ENCODE measurements at regions not wholly inside any gene's neighbourhood (a gene's known extent, or its start where the extent isn't known, plus 50 kb on each side); places are given as distances from the start of the nearest gene placed in this dataset.
"Not testable (repeated sequence)": the region's sequence is repeated elsewhere in the genome, so short reads cannot be mapped to it uniquely, and the experiment has no call there.

- DNase-seq (ENCODE audit: low spot score): no peak
Measured at GRCh38 chr22:33221568-33221967, 163.4 kb upstream of the SYN3 start.

DNA sequence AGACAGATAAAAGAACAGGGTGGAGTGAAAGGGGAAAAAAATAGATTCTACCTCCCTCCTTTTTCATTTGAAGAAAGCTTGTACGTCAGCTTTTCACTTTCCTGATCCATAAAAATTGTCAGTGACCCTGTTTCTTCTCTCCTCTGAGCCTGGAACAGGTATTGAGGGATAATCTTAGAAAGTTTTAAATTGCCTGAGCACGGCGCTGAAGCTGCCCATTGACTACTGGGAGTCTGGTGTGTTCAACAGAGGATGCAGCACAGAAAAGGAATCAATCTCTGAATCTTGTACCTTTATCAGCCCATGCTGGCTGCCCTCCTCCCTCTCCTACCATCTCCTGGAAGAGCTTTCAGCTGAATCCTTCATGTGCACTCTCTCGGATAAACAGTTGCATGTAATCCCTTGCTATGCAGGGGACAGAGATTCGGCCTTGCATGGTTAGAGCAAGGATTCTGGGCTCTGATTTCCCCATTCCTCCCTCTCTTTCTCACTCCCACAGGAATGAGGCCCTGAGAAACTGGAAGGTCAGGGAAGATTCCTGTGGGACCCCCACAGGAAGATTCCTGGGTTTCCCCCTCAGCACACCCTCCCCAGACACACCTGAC, 162.4 kb upstream of the SYN3 start:
- no peak for DNase-seq (ENCODE audit: low spot score)

GRCh38 chr22:33219648-33220384, 161.6 kb upstream of the SYN3 start:
- DNase-seq (ENCODE audit: low spot score): no peak

DNA sequence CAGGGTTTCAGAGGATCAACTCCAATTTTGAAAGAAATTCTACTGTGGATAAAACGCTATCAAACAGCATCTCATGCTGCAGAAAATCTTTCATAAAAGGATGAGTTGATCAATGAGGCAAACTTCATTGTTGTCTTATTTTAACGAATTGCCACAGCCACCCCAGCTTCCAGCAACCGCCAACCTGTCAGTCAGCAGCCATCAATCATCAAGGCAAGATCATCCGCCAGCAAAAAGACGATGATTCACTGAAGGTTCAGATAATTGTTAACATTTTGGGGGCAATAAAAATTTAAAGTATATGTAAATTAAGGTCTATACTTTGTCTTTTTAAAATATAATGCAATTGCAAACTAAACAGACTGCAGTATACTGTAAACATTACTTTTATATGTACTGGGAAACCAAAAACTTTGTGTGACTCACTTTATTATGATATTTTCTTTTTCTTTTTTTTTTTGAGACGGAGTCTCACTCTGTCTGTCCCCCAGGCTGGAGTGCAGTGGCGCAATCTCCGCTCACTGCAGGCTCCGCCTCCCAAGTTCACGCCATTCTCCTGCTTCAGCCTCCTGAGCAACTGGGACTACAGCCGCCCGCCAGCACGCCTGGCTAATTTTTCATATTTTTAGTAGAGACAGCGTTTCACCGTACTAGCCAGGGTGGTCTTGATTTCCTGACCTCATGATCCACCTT, 155.3 kb upstream of the SYN3 start:
- no peak for DNase-seq (ENCODE audit: low spot score)

GRCh38 chr22:33209930-33210784, 152.0 kb upstream of the SYN3 start:
- DNase-seq (ENCODE audit: low spot score): peak; percentile 37

GRCh38 chr22:33204408-33204807, 146.2 kb upstream of the SYN3 start:
- DNase-seq (ENCODE audit: low spot score): no peak

DNA sequence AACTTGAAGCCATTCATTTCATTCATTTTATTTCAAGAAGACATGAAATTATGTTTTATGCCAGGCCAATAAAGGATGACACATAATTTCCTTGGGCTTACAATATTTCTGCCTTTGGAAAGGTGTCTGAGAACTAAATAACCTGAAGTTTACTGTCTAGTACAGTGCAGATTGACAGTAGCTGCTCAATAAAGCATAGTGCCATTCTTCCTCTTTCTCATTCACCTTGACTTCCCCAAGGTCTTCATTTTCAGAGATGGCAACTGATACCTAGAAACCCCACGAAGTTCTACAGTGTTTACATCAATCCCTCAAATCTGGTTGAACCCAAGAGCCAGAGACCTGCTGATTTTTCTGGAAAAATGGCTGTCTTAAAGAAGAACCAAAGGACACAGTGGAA, 144.3 kb upstream of the SYN3 start:
- no peak for DNase-seq (ENCODE audit: low spot score)

GRCh38 chr22:33194529-33195077, 136.4 kb upstream of the SYN3 start:
- DNase-seq (ENCODE audit: low spot score): no peak

GRCh38 chr22:33192156-33192555, 134.0 kb upstream of the SYN3 start:
- no peak for DNase-seq (ENCODE audit: low spot score)

GRCh38 chr22:33188326-33188725, 130.1 kb upstream of the SYN3 start:
- DNase-seq (ENCODE audit: low spot score): no peak

- no peak for DNase-seq (ENCODE audit: low spot score)
Measured at GRCh38 chr22:33186816-33187215, 128.6 kb upstream of the SYN3 start.

DNA sequence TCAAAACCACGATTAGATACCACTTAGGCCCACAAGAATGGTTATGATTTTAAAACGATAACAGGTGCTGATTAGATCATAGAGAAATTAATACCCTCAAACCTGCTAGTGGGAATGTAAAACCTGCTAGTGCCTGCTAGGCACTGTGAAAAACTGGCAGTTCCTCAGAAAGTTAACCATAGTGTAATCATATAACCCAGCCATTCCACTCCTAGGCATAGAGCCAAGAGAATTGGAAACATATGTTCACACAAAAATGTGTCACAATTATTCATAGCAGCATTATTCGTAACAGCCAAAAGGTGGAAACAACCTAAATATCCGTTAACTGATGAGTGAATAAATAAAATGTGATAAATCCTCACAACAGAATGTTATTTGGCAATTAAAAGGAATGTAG, 122.2 kb upstream of the SYN3 start:
- no peak for DNase-seq (ENCODE audit: low spot score)

DNA sequence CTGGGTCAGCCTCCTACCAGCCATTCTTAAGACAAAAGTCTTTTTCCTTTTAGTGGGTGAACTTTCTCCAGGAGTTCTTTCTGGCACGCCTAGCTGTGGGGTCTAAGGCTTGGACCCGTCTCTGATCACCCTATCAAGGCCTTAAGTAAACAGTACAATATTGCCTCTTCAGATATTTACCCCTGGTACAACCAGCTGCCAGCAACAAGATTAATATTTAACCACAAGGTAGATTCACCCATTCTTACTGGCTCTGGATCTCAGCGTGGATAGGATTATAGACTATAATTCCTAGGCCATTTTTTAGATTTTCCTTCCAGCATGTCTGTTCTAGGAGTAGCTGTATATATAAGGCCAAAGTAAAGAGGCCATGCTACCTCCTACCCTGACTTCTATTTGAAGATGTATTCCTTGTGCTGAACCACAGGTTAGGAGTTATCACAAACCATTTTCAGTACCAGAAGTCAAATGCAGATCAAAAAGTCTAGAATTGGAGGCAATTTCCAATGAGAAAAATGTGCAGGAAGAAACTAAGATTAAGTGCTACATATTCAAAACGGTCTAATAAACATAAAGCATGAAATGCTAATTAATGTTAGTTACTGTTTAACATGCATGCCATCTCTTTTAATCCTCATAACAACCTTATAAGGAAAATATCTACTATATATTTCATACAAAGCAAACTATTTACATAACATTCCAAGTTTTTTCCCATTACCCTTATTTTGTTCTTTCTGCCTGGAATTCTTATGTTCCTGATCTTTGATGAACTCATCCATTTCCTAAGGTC, 110.0 kb upstream of the SYN3 start:
- no peak for DNase-seq (ENCODE audit: low spot score)

GRCh38 chr22:33166206-33166605, 108.0 kb upstream of the SYN3 start:
- no peak for DNase-seq (ENCODE audit: low spot score)

GRCh38 chr22:33163815-33164214, 105.6 kb upstream of the SYN3 start:
- no peak for DNase-seq (ENCODE audit: low spot score)

GRCh38 chr22:33162196-33162595, 104.0 kb upstream of the SYN3 start:
- DNase-seq (ENCODE audit: low spot score): no peak

DNA sequence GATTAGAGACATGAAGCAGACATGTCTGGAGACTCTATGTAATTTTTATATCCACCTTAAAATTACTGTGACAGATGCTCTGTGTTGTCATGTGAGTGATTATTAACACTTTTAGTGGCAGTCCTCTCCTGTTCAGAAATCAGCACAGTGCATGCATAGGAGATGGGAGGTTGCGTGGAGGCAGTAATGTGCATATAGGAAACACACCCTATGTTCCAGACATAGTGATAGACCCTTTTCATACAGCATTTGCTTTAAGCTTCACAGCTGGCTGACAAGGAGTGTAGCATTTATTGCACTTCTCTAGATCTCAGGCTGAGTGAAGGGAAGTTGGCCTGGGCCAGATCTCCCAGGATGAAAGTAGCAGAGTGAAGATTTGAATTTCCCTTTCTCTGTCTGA, 102.3 kb upstream of the SYN3 start:
- no peak for DNase-seq (ENCODE audit: low spot score)

GRCh38 chr22:33154967-33155366, 96.8 kb upstream of the SYN3 start:
- not testable (repeated sequence) for DNase-seq (ENCODE audit: low spot score)

- no peak for DNase-seq (ENCODE audit: low spot score)
Measured at GRCh38 chr22:33149611-33150010, 91.4 kb upstream of the SYN3 start.

GRCh38 chr22:33144721-33145120, 86.5 kb upstream of the SYN3 start:
- DNase-seq (ENCODE audit: low spot score): no peak
